ENCODE measurements at regions not wholly inside any gene's neighbourhood (a gene's known extent, or its start where the extent isn't known, plus 50 kb on each side); places are given as distances from the start of the nearest gene placed in this dataset.

DNA sequence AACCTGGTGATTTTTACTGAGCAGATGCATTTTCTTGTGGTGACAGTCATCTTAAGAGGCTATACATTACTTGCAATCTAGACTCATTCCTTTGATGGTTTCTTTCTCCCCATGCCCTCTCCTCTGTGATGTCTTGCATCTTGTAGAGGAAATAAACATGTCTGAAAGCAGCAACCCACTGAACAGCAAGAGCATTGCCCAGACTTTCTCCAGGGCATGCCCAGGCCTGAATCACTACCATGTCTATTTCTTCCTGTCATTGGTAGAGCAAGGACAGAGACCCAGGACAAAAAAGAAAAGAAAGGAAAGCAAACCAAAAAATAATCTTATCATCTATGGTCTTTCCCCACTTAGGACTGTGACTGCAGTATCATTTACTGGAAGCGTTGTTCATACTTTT, 326.1 kb downstream of the HNRNPD start:
- no peak overlapping the region for H2AK5ac ChIP-seq (ENCODE audit: low read depth, low read length)
- H3K18ac ChIP-seq (ENCODE audit: extremely low read depth, low read length), result no peak overlapping the region
- H3K79me2 ChIP-seq (ENCODE audit: control insufficient read depth in 1 of 2, insufficient read depth in 2 of 2, low read length in 2 of 2), result no peaks in the 10 kb centered on the region
- H2BK12ac ChIP-seq (ENCODE audit: low read depth, low read length), result no peak overlapping the region
- no peak overlapping the region for H2BK15ac ChIP-seq (ENCODE audit: low read length)
- no peak overlapping the region for H4K91ac ChIP-seq (replicated peaks; ENCODE audit: insufficient read length, low read length)
- no peak overlapping the region for H2AFZ ChIP-seq (ENCODE audit: low read length)
- DNase-seq (ENCODE audit: low read depth in 1 of 2, low spot score in 2 of 2) (no peak), FAIRE-seq (no peak)
- H3K4me3 ChIP-seq (ENCODE audit: extremely low read depth in 1 of 4, insufficient read depth in 2 of 4, low read depth in 3 of 4, low read length in 4 of 4), result no peak overlapping the region
- H3K9me3 ChIP-seq (ENCODE audit: insufficient read depth in 2 of 2, low read depth in 1 of 2, low read length in 1 of 2), result no peaks in the 10 kb centered on the region
- no peak overlapping the region for H4K5ac ChIP-seq (ENCODE audit: insufficient read length, low read depth, low read length)
- WGBS, 2 experiments (ENCODE audit: extremely low coverage in 1 of 2, insufficient coverage in 1 of 2, insufficient read length in 1 of 2, insufficient replicate concordance in 2 of 2, low coverage in 1 of 2, low lambda C conversion rate in 2 of 2, missing lambda C conversion rate in 1 of 2), result 72% methylated on average over 1 of the region's 1 CpG; no CpG with 5 or more reads in 1 of the 2 experiments
- peaks cover 0 to 9% (median 7%) of the 10 kb centered on the region in 4 experiments; a peak in 5 of 7 replicates for H3K4me1 ChIP-seq (replicated peaks in 1 of 4; ENCODE audit: control insufficient read depth in 3 of 4, insufficient read depth in 4 of 4, low read length in 3 of 4)
- ChIA-PET POLR2A (ENCODE audit: partially characterized antibody) (no interaction called here), CTCF (ENCODE audit: partially characterized antibody) (no interaction called here)
- H3K36me3 ChIP-seq (ENCODE audit: control insufficient read depth in 2 of 4, insufficient read depth in 4 of 4, low read length in 3 of 4), result no peaks in the 10 kb centered on the region; a peak in 1 of 8 replicates
- no peak overlapping the region for H3K23ac ChIP-seq (ENCODE audit: insufficient read length)
- no peak overlapping the region for H2BK120ac ChIP-seq (replicated peaks; ENCODE audit: low read depth, low read length)
- H3K4ac ChIP-seq (replicated peaks; ENCODE audit: insufficient read length, low read depth, low read length), result no peak overlapping the region
- no peak overlapping the region for H3K14ac ChIP-seq (ENCODE audit: insufficient read length)
- peaks cover 12% of the 10 kb centered on the region for H3K23me2 ChIP-seq (ENCODE audit: low read depth, low read length)
- H3K27ac ChIP-seq (ENCODE audit: low read depth, low read length), result no peak overlapping the region
- H3K4me2 ChIP-seq (ENCODE audit: insufficient read depth in 1 of 2, low read depth in 2 of 2, low read length in 2 of 2), result no peak overlapping the region
- H4K20me1 ChIP-seq (replicated peaks in 1 of 2; ENCODE audit: control insufficient read depth in 1 of 2, insufficient read depth in 2 of 2, low read length in 2 of 2), result no peaks in the 10 kb centered on the region
- H3K27me3 ChIP-seq (replicated peaks in 1 of 4; ENCODE audit: control insufficient read depth in 3 of 4, extremely low read depth in 1 of 4, insufficient read depth in 3 of 4, low read length in 3 of 4), result peaks cover 5 to 14% (median 10%) of the 10 kb centered on the region in 4 experiments
- TF ChIP-seq TAF7 (optimal IDR thresholded peaks at IDR 0.05; ENCODE audit: borderline replicate concordance, low read depth, low read length), result no peak
- no peak for TF ChIP-seq KDM1A (IDR thresholded peaks at IDR 0.05; ENCODE audit: borderline replicate concordance, low read length)
- no peak for TF ChIP-seq CREB1 (IDR thresholded peaks at IDR 0.05)
- TF ChIP-seq BACH1 (IDR thresholded peaks at IDR 0.05; ENCODE audit: low read length), result no peak
- no peak for TF ChIP-seq POLR2AphosphoS5 (IDR thresholded peaks at IDR 0.05; ENCODE audit: low read depth, low read length)
- no peak for TF ChIP-seq JUND (IDR thresholded peaks at IDR 0.05; ENCODE audit: low read length)
- no peak for TF ChIP-seq HDAC6 (IDR thresholded peaks at IDR 0.05; ENCODE audit: low read depth, low read length)
- TF ChIP-seq KDM4A (IDR thresholded peaks at IDR 0.05; ENCODE audit: low read depth, low read length, severe bottlenecking), result no peak
- TF ChIP-seq, protein P1, sequence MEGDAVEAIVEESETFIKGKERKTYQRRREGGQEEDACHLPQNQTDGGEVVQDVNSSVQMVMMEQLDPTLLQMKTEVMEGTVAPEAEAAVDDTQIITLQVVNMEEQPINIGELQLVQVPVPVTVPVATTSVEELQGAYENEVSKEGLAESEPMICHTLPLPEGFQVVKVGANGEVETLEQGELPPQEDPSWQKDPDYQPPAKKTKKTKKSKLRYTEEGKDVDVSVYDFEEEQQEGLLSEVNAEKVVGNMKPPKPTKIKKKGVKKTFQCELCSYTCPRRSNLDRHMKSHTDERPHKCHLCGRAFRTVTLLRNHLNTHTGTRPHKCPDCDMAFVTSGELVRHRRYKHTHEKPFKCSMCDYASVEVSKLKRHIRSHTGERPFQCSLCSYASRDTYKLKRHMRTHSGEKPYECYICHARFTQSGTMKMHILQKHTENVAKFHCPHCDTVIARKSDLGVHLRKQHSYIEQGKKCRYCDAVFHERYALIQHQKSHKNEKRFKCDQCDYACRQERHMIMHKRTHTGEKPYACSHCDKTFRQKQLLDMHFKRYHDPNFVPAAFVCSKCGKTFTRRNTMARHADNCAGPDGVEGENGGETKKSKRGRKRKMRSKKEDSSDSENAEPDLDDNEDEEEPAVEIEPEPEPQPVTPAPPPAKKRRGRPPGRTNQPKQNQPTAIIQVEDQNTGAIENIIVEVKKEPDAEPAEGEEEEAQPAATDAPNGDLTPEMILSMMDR (IDR thresholded peaks at IDR 0.05; ENCODE audit: control extremely low read depth in 1 of 3, insufficient read depth in 1 of 3, low read depth in 1 of 3, low read length in 3 of 3), result no peak
- no peak overlapping the region for H3K9ac ChIP-seq (replicated peaks in 1 of 4; ENCODE audit: extremely low read depth in 1 of 4, low read depth in 3 of 4, low read length in 3 of 4)
- H3K79me1 ChIP-seq (ENCODE audit: low read depth, low read length), result no peaks in the 10 kb centered on the region
- no peak overlapping the region for H2BK5ac ChIP-seq (ENCODE audit: low read depth, low read length)
- no peak overlapping the region for H2BK20ac ChIP-seq (ENCODE audit: low read length)
- no peak overlapping the region for H3K56ac ChIP-seq (replicated peaks; ENCODE audit: insufficient read length, low read depth, low read length)
- no peak overlapping the region for H4K8ac ChIP-seq (ENCODE audit: extremely low read depth, insufficient read depth, low read length)

Data from H1 (cell line).